GM12878 (cell line): ENCODE measurements at regions not wholly inside any gene's neighbourhood (a gene's known extent, or its start where the extent isn't known, plus 50 kb on each side); places are given as distances from the start of the nearest gene placed in this dataset.

Experiments
- SMAD1 ChIP-seq: fragments of 450-650 bp; IDR thresholded peaks from 2 replicates; pipeline ENCODE4 v1.6.1; 2018; ENCODE audit warnings: mild to moderate bottlenecking, low read depth; ENCODE audit not compliant: partially characterized antibody
- SRF ChIP-seq, 2 experiments: IDR thresholded peaks; 2 replicates each; pipeline ENCODE4 v1.6.1; 2011; ENCODE audit warnings: low read depth in 2 of 2, low read length in 2 of 2, mild to moderate bottlenecking in 1 of 2, moderate library complexity in 1 of 2
- TCF7 ChIP-seq: IDR thresholded peaks from 2 replicates; pipeline ENCODE4 v1.6.1; 2014; ENCODE audit warnings: antibody characterized with exemption, borderline replicate concordance
- TF ChIP-seq, protein P1 (sequence below): IDR thresholded peaks from 2 replicates; pipeline ENCODE4 v1.6.1; 2011; ENCODE audit warnings: low read depth, low read length, improper control_type of control experiment, borderline replicate concordance
- TF ChIP-seq, protein P2 (sequence below), 3 experiments: IDR thresholded peaks in 2 of 3; conservative IDR thresholded peaks in 1 of 3; 2 replicates each; pipeline ENCODE4 v1.5.1; 2011; ENCODE audit warnings: low read depth in 3 of 3, low read length in 3 of 3, mild to moderate bottlenecking in 3 of 3, control low read depth in 2 of 3, moderate library complexity in 2 of 3, inconsistent platforms in 1 of 3, mixed read lengths in 1 of 3; ENCODE audit not compliant: control insufficient read depth in 2 of 3, insufficient read depth in 1 of 3; ENCODE audit errors: extremely low read depth in 1 of 3

DNA sequence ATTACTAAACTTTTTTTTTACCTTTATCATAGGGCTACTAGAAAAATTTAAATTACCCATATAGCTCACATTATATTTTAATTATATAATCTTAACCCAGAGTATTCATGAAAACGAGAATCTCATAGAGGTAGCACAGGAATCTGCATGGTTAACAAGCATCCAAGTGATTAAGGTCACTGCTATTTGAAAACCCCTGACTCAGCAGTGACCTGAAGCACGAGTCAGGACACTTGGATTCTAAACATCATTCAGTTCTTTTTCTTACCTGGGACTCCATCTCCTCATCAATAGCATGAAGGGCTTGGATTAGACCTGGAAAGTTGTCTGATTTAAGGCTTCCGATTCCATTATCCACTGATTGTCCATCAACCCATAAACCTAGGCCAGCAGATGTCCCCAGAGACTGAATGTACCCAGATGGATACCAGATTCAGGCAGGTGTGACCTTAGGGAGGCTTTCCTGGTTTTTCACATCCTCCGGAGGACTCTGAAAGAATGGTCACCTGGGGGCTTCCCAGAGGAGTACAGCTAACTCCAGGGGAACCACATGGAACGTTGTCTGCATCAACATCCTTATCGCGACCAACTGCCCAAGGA, 174.3 kb downstream of the SETD4 start:
- no peak for TF ChIP-seq SRF (IDR thresholded peaks at IDR 0.05; ENCODE audit: low read depth in 2 of 2, low read length in 2 of 2)
- TF ChIP-seq, protein P1, sequence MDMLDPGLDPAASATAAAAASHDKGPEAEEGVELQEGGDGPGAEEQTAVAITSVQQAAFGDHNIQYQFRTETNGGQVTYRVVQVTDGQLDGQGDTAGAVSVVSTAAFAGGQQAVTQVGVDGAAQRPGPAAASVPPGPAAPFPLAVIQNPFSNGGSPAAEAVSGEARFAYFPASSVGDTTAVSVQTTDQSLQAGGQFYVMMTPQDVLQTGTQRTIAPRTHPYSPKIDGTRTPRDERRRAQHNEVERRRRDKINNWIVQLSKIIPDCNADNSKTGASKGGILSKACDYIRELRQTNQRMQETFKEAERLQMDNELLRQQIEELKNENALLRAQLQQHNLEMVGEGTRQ, result no peak
- TF ChIP-seq, protein P2, sequence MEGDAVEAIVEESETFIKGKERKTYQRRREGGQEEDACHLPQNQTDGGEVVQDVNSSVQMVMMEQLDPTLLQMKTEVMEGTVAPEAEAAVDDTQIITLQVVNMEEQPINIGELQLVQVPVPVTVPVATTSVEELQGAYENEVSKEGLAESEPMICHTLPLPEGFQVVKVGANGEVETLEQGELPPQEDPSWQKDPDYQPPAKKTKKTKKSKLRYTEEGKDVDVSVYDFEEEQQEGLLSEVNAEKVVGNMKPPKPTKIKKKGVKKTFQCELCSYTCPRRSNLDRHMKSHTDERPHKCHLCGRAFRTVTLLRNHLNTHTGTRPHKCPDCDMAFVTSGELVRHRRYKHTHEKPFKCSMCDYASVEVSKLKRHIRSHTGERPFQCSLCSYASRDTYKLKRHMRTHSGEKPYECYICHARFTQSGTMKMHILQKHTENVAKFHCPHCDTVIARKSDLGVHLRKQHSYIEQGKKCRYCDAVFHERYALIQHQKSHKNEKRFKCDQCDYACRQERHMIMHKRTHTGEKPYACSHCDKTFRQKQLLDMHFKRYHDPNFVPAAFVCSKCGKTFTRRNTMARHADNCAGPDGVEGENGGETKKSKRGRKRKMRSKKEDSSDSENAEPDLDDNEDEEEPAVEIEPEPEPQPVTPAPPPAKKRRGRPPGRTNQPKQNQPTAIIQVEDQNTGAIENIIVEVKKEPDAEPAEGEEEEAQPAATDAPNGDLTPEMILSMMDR (IDR thresholded peaks at IDR 0.05 in 2 of 3, conservative IDR thresholded peaks at IDR 0.05 in 1 of 3; ENCODE audit: control insufficient read depth in 2 of 3, extremely low read depth in 1 of 3, insufficient read depth in 1 of 3, low read depth in 3 of 3, low read length in 3 of 3), result no peak
- TF ChIP-seq SMAD1, result no peak
- no peak for TF ChIP-seq TCF7
